22Rv1 (cell line): ENCODE measurements at regions not wholly inside any gene's neighbourhood (a gene's known extent, or its start where the extent isn't known, plus 50 kb on each side); places are given as distances from the start of the nearest gene placed in this dataset.
"Not testable (repeated sequence)": the region's sequence is repeated elsewhere in the genome, so short reads cannot be mapped to it uniquely, and the experiment has no call there.

ENCODE experiments used
- CTCF ChIP-seq: fragments of 450-650 bp; IDR thresholded peaks from 2 replicates; pipeline ENCODE4 v1.5.1; 2017; ENCODE audit warnings: mild to moderate bottlenecking
- ZFX ChIP-seq: fragments of 450-650 bp; IDR thresholded peaks from 2 replicates; pipeline ENCODE4 v1.6.1; 2017; ENCODE audit warnings: antibody characterized with exemption, borderline replicate concordance

GRCh38 chr16:9166326-9166993 lies 75.0 kb downstream of the HAPSTR1 start:
- TF ChIP-seq CTCF, ZFX: not testable (repeated sequence)
